K562 (cell line): ENCODE measurements at regions not wholly inside any gene's neighbourhood (a gene's known extent, or its start where the extent isn't known, plus 50 kb on each side); places are given as distances from the start of the nearest gene placed in this dataset.

ENCODE experiments used
- ATAC-seq: fragments of 200-7000 bp; cut with Tn5 transposase; 3 replicates; pipeline ENCODE4 v1.9.1; 2020; ENCODE audit warnings: moderate library complexity
- BruUV-seq: library from RNA; stranded (reverse); fragments of 400-500 nt; replicated peaks from 2 replicates; lab custom pipeline; 2021; lab: Mats Ljungman, UMichigan
- CTCF ChIA-PET: fragments of 300-600 bp; formaldehyde crosslinking; extraction: SDS; loops from one replicate; lab custom pipeline; 2021; ENCODE audit warnings: low intra/inter-chr PET ratio; lab: Yijun Ruan, JAX
- POLR2A ChIA-PET: fragments of 300-600, 350-650 bp; sonication (Branson Sonifier 250); formaldehyde crosslinking; extraction: SDS; loops from one replicate; lab custom pipeline; 2021; ENCODE audit warnings: antibody characterized with exemption, inconsistent platforms; lab: Yijun Ruan, JAX
- DNase-seq, 4 experiments: peaks; one replicate each; pipeline versions ENCODE4 v3.0.0 to v3.0.0-alpha.2; 2011 to 2018; ENCODE audit warnings: low spot score in 3 of 4, mixed read lengths in 3 of 4; ENCODE audit errors: extremely low read depth in 1 of 4
- FAIRE-seq: peaks from 2 replicates; lab custom pipeline; 2011; peaks lifted over from hg19 to GRCh38; lab: Jason Lieb, UNC
- H2AFZ ChIP-seq: 2 replicates; pipeline ENCODE4 v1.6.0; 2011; ENCODE audit warnings: low read depth, low read length, control low read depth, inconsistent platforms
- H3K27ac ChIP-seq: fragments of 200-600 bp; 3 replicates; pipeline ENCODE4 v1.8.0; 2011; ENCODE audit warnings: low read depth, mild to moderate bottlenecking, control low read depth, inconsistent platforms, low read length, moderate library complexity, mixed read lengths; ENCODE audit errors: extremely low read depth
- H3K27me3 ChIP-seq, 2 experiments: fragments of 300-600 bp in 1 of 2; 2 replicates in 1 of 2; 3 replicates in 1 of 2; pipeline versions ENCODE4 v1.6.0 to v1.8.0; 2011; ENCODE audit warnings: inconsistent platforms in 2 of 2, low read length in 2 of 2, mild to moderate bottlenecking in 1 of 2, mixed read lengths in 1 of 2, moderate library complexity in 1 of 2; ENCODE audit not compliant: control insufficient read depth in 2 of 2, insufficient read depth in 2 of 2
- H3K36me3 ChIP-seq: fragments of 300-600 bp; 3 replicates; pipeline ENCODE4 v1.8.0; 2011; ENCODE audit warnings: mild to moderate bottlenecking, low read length, inconsistent platforms; ENCODE audit not compliant: control insufficient read depth, insufficient read depth
- H3K4me1 ChIP-seq, 2 experiments: fragments of 200-600 bp in 1 of 2; replicated peaks in 1 of 2; 2 replicates in 1 of 2; 3 replicates in 1 of 2; pipeline versions ENCODE4 v1.5.1 to v1.8.0; 2011; ENCODE audit warnings: inconsistent platforms in 2 of 2, low read length in 2 of 2, mild to moderate bottlenecking in 1 of 2, mixed read lengths in 1 of 2, moderate library complexity in 1 of 2; ENCODE audit not compliant: control insufficient read depth in 2 of 2, insufficient read depth in 2 of 2
- H3K4me2 ChIP-seq: 2 replicates; pipeline ENCODE4 v1.6.1; 2011; ENCODE audit warnings: low read length, control low read depth, inconsistent platforms, mixed read lengths; ENCODE audit not compliant: insufficient read depth
- H3K4me3 ChIP-seq: fragments of 200-600 bp; sonication (generic), shearing (Covaris generic); 2 replicates; pipeline ENCODE4 v1.5.1; 2016; ENCODE audit warnings: control low read depth, inconsistent platforms
- H3K79me2 ChIP-seq: fragments of 200-600 bp; 3 replicates; pipeline ENCODE4 v1.8.0; 2011; ENCODE audit warnings: low read length, inconsistent platforms; ENCODE audit not compliant: control insufficient read depth, insufficient read depth
- H3K9ac ChIP-seq, 2 experiments: 2 replicates each; pipeline versions ENCODE4 v1.6.0 to v1.6.1; 2011; ENCODE audit warnings: low read depth in 2 of 2, low read length in 2 of 2, control low read depth in 1 of 2, inconsistent platforms in 1 of 2, mild to moderate bottlenecking in 1 of 2, mixed read lengths in 1 of 2; ENCODE audit not compliant: insufficient read depth in 1 of 2
- H3K9me1 ChIP-seq: one replicate; pipeline ENCODE4 v1.6.0; 2011; ENCODE audit warnings: inconsistent platforms, mild to moderate bottlenecking, low read length, moderate library complexity; ENCODE audit not compliant: control insufficient read depth, insufficient read depth
- H3K9me3 ChIP-seq: replicated peaks from 2 replicates; pipeline ENCODE4 v1.5.1; 2011; ENCODE audit warnings: low read depth, low read length, inconsistent platforms; ENCODE audit not compliant: control insufficient read depth, insufficient read depth
- H4K20me1 ChIP-seq: replicated peaks from 2 replicates; pipeline ENCODE4 v1.6.1; 2011; ENCODE audit warnings: low read length, inconsistent platforms, mixed read lengths; ENCODE audit not compliant: control insufficient read depth, insufficient read depth
- HIVEP1 ChIP-seq: fragments of 250-450 bp; sonication (Bioruptor Pico); IDR thresholded peaks from 2 replicates; pipeline ENCODE4 v1.4.0; 2020; ENCODE audit warnings: mild to moderate bottlenecking
- NR4A1 ChIP-seq, 2 experiments: fragments of 250-450 bp in 1 of 2; fragments of 450-650 bp in 1 of 2; sonication (Bioruptor Pico) in 1 of 2; IDR thresholded peaks; 2 replicates each; pipeline versions ENCODE4 v1.4.0 to v1.6.1; 2016 to 2020; ENCODE audit warnings: mild to moderate bottlenecking in 2 of 2, missing compliant biosample characterization in 1 of 2, missing genetic modification characterization in 1 of 2, moderate library complexity in 1 of 2
- ZNF583 ChIP-seq: fragments of 250-450 bp; sonication (Bioruptor Pico); IDR thresholded peaks from 2 replicates; pipeline ENCODE4 v1.4.0; 2020
- ZNF609 ChIP-seq: sonication (generic); formaldehyde crosslinking; IDR thresholded peaks from 2 replicates; pipeline ENCODE4 v1.8.1; 2023; ENCODE audit warnings: missing genetic modification reagents, mild to moderate bottlenecking, borderline replicate concordance
- WGBS: fragments of 100-300 bp; shearing (Covaris generic); methylation state at CpG from one replicate; pipeline ENCODE4 v1.1.6; 2016; ENCODE audit warnings: low coverage, mixed read lengths; ENCODE audit not compliant: insufficient coverage; ENCODE audit errors: missing lambda C conversion rate; 5-methylcytosine and 5-hydroxymethylcytosine counted together
- in situ Hi-C: fragments of 300-500 bp; cut with MboI; formaldehyde crosslinking; loops from 4 replicates; pipeline ENCODE4 v1.15.0; 2018; ENCODE audit warnings: inconsistent platforms, mixed read lengths
- intact Hi-C: fragments of 100-400 bp; cut with micrococcal nuclease; formaldehyde crosslinking; loops from 2 replicates; pipeline ENCODE4 v1.14.2; 2022

DNA sequence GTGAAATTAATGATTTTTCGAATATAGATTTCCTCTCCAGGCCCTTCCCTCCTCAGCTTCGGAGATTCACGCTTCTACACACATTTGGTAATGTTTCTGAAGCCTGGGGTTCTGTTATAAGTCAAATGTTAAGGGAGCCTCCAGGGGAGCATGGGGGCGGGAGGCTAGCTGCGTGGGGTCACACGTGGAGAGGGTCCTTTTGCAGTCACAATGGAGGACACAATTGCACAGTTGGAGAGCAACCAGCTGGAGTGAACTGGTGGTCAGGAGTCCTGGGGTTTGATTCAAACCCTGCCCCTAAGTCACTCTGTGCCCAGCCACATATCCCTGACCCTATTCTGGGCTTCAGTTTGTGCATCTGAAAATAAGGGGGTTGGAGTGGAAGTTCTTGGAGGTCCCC is 481.4 kb downstream of the CDK5RAP2 start:
- no peak overlapping the region for H3K27ac ChIP-seq
- H3K9ac ChIP-seq: no peak overlapping the region
- no peak overlapping the region for H2AFZ ChIP-seq
- ATAC-seq: no peak
- no peaks in the 10 kb centered on the region for H3K79me2 ChIP-seq
- intact Hi-C loops (no loop called here), in situ Hi-C loops (no loop called here)
- H3K9me1 ChIP-seq: no peaks in the 10 kb centered on the region
- DNase-seq: no peak
- TF ChIP-seq ZNF583: no peak
- no peak for TF ChIP-seq NR4A1 (CRISPR knock-in tag; IDR thresholded peaks at IDR 0.05)
- TF ChIP-seq NR4A1 (tag; IDR thresholded peaks at IDR 0.05): no peak
- TF ChIP-seq ZNF609 (CRISPR knock-in tag): no peak
- TF ChIP-seq HIVEP1 (CRISPR knock-in tag): no peak
- no peaks in the 10 kb centered on the region for H3K36me3 ChIP-seq
- no peaks in the 10 kb centered on the region for H3K4me1 ChIP-seq
- WGBS: under 1% methylated on average over 6 of the region's 6 CpGs
- no peak overlapping the region for H3K4me2 ChIP-seq
- H3K9me3 ChIP-seq: no peaks in the 10 kb centered on the region
- BruUV-seq: no TSS peak
- POLR2A ChIA-PET: no interaction called here
- no peaks in the 10 kb centered on the region for H4K20me1 ChIP-seq
- FAIRE-seq: no peak
- CTCF ChIA-PET: no interaction called here
- no peaks in the 10 kb centered on the region for H3K27me3 ChIP-seq
- H3K4me3 ChIP-seq: no peak overlapping the region
